ENCODE measurements at regions not wholly inside any gene's neighbourhood (a gene's known extent, or its start where the extent isn't known, plus 50 kb on each side); places are given as distances from the start of the nearest gene placed in this dataset.

DNA sequence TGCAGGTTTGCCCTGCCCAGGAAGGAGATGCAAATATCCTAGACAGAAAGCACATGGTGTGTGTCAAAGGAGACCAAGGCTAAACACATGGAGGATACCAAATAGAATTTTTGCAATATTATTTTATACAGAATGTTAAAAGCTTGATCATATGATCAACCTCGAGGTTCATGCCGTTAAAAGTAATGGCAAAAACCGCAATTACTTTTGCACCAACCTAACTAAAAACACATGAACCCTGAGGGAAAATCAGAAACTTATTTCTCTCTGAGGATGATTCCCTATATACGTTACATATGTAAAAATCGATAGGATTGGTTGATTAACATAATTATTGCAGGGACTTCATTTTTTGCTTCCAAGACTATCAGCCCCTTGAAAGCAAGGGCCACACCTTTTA lies 88.1 kb downstream of the MZT1 start:
- TF ChIP-seq, protein P1, sequence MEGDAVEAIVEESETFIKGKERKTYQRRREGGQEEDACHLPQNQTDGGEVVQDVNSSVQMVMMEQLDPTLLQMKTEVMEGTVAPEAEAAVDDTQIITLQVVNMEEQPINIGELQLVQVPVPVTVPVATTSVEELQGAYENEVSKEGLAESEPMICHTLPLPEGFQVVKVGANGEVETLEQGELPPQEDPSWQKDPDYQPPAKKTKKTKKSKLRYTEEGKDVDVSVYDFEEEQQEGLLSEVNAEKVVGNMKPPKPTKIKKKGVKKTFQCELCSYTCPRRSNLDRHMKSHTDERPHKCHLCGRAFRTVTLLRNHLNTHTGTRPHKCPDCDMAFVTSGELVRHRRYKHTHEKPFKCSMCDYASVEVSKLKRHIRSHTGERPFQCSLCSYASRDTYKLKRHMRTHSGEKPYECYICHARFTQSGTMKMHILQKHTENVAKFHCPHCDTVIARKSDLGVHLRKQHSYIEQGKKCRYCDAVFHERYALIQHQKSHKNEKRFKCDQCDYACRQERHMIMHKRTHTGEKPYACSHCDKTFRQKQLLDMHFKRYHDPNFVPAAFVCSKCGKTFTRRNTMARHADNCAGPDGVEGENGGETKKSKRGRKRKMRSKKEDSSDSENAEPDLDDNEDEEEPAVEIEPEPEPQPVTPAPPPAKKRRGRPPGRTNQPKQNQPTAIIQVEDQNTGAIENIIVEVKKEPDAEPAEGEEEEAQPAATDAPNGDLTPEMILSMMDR (IDR thresholded peaks at IDR 0.05; ENCODE audit: insufficient read depth, low read length, poor library complexity, severe bottlenecking): no peak
- TF ChIP-seq EZH2phosphoT487 (conservative IDR thresholded peaks at IDR 0.05; ENCODE audit: low read length): no peak

All from SU-DHL-6 (cell line).